ENCODE measurements at regions not wholly inside any gene's neighbourhood (a gene's known extent, or its start where the extent isn't known, plus 50 kb on each side); places are given as distances from the start of the nearest gene placed in this dataset.

GRCh38 chr14:104369208-104369607, 210.4 kb upstream of the C14orf180 start:
- TF ChIP-seq POLR2A (IDR thresholded peaks at IDR 0.05) (no peak), CTCF (IDR thresholded peaks at IDR 0.05) (no peak), POLR2AphosphoS5 (IDR thresholded peaks at IDR 0.05) (no peak)
